Activated naive CD8-positive, alpha-beta T cell (primary cell): ENCODE measurements at regions not wholly inside any gene's neighbourhood (a gene's known extent, or its start where the extent isn't known, plus 50 kb on each side); places are given as distances from the start of the nearest gene placed in this dataset.

Experiments used
- H3K27ac Mint-ChIP-seq: one replicate; pipeline ENCODE4 v1.8.0; 2021; ENCODE audit warnings: mixed read lengths
- H3K27me3 Mint-ChIP-seq: one replicate; pipeline ENCODE4 v1.8.0; 2021; ENCODE audit warnings: mixed read lengths
- H3K36me3 Mint-ChIP-seq: one replicate; pipeline ENCODE4 v1.8.0; 2021; ENCODE audit warnings: mixed read lengths
- H3K4me1 Mint-ChIP-seq: one replicate; pipeline ENCODE4 v1.8.0; 2021; ENCODE audit warnings: low read depth, mixed read lengths
- H3K4me3 Mint-ChIP-seq: one replicate; pipeline ENCODE4 v1.8.0; 2021; ENCODE audit warnings: mild to moderate bottlenecking, mixed read lengths
- H3K9me3 Mint-ChIP-seq: one replicate; pipeline ENCODE4 v1.8.0; 2021; ENCODE audit warnings: low read depth, mixed read lengths

GRCh38 chr1:224500796-224501195 is 66.2 kb upstream of the WDR26 start:
- Mint-ChIP-seq H3K9me3 (no peaks in the 10 kb centered on the region), H3K4me1 (peaks cover 43% of the 10 kb centered on the region), H3K4me3 (no peak overlapping the region), H3K27ac (no peak overlapping the region), H3K27me3 (no peaks in the 10 kb centered on the region), H3K36me3 (peaks cover 7% of the 10 kb centered on the region)

- no peaks in the 10 kb centered on the region for H3K27me3 Mint-ChIP-seq
Measured at GRCh38 chr1:224501836-224502235, 67.2 kb upstream of the WDR26 start.

GRCh38 chr1:224502459-224503160 is 68.0 kb upstream of the WDR26 start:
- H3K4me1 Mint-ChIP-seq: peaks cover 34% of the 10 kb centered on the region
- no peak overlapping the region for H3K27ac Mint-ChIP-seq
- H3K36me3 Mint-ChIP-seq: no peaks in the 10 kb centered on the region
- no peaks in the 10 kb centered on the region for H3K27me3 Mint-ChIP-seq
- H3K4me3 Mint-ChIP-seq: no peak overlapping the region
- H3K9me3 Mint-ChIP-seq: no peaks in the 10 kb centered on the region

More at GRCh38 chr1:224501836-224502235, 67.2 kb upstream of the WDR26 start:
- Mint-ChIP-seq H3K4me3 (no peak overlapping the region), H3K27ac (no peak overlapping the region), H3K36me3 (no peaks in the 10 kb centered on the region), H3K9me3 (no peaks in the 10 kb centered on the region), H3K4me1 (peaks cover 41% of the 10 kb centered on the region)

GRCh38 chr1:224503161-224504118 is 68.8 kb upstream of the WDR26 start:
- Mint-ChIP-seq H3K4me1 (peaks cover 25% of the 10 kb centered on the region), H3K27ac (no peak overlapping the region), H3K36me3 (no peaks in the 10 kb centered on the region), H3K27me3 (no peaks in the 10 kb centered on the region), H3K4me3 (no peak overlapping the region), H3K9me3 (no peaks in the 10 kb centered on the region)

GRCh38 chr1:224504297-224505041 is 69.9 kb upstream of the WDR26 start:
- no peaks in the 10 kb centered on the region for H3K36me3 Mint-ChIP-seq
- no peaks in the 10 kb centered on the region for H3K27me3 Mint-ChIP-seq
- no peaks in the 10 kb centered on the region for H3K9me3 Mint-ChIP-seq
- H3K4me3 Mint-ChIP-seq: no peak overlapping the region
- H3K27ac Mint-ChIP-seq: no peak overlapping the region
- peaks cover 18% of the 10 kb centered on the region for H3K4me1 Mint-ChIP-seq

- no peak overlapping the region for H3K4me3 Mint-ChIP-seq
- H3K36me3 Mint-ChIP-seq: no peaks in the 10 kb centered on the region
- no peaks in the 10 kb centered on the region for H3K27me3 Mint-ChIP-seq
- H3K27ac Mint-ChIP-seq: no peak overlapping the region
- H3K4me1 Mint-ChIP-seq: peaks cover 16% of the 10 kb centered on the region
- no peaks in the 10 kb centered on the region for H3K9me3 Mint-ChIP-seq
Measured at GRCh38 chr1:224505454-224506093, 71.0 kb upstream of the WDR26 start.

GRCh38 chr1:224506141-224506814 is 71.7 kb upstream of the WDR26 start:
- Mint-ChIP-seq H3K36me3 (no peaks in the 10 kb centered on the region), H3K4me3 (no peak overlapping the region), H3K9me3 (no peaks in the 10 kb centered on the region), H3K4me1 (peaks cover 10% of the 10 kb centered on the region), H3K27me3 (no peaks in the 10 kb centered on the region), H3K27ac (no peak overlapping the region)

- Mint-ChIP-seq H3K4me3 (no peak overlapping the region), H3K9me3 (no peaks in the 10 kb centered on the region), H3K4me1 (peaks cover 7% of the 10 kb centered on the region), H3K27me3 (no peaks in the 10 kb centered on the region), H3K27ac (no peak overlapping the region), H3K36me3 (no peaks in the 10 kb centered on the region)
Measured at GRCh38 chr1:224507771-224508523, 73.3 kb upstream of the WDR26 start.

GRCh38 chr1:224509907-224510306 is 75.3 kb upstream of the WDR26 start:
- Mint-ChIP-seq H3K36me3 (no peaks in the 10 kb centered on the region), H3K27me3 (no peaks in the 10 kb centered on the region), H3K4me1 (peaks cover 4% of the 10 kb centered on the region), H3K9me3 (no peaks in the 10 kb centered on the region), H3K27ac (no peak overlapping the region), H3K4me3 (no peak overlapping the region)

GRCh38 chr1:224510880-224511645 is 76.5 kb upstream of the WDR26 start:
- no peaks in the 10 kb centered on the region for H3K27me3 Mint-ChIP-seq
- H3K9me3 Mint-ChIP-seq: no peaks in the 10 kb centered on the region
- no peak overlapping the region for H3K4me3 Mint-ChIP-seq
- no peaks in the 10 kb centered on the region for H3K36me3 Mint-ChIP-seq
- H3K27ac Mint-ChIP-seq: no peak overlapping the region
- H3K4me1 Mint-ChIP-seq: peaks cover 4% of the 10 kb centered on the region

- H3K4me1 Mint-ChIP-seq: peaks cover 4% of the 10 kb centered on the region
Measured at GRCh38 chr1:224512600-224513151, 78.1 kb upstream of the WDR26 start.

GRCh38 chr1:224513383-224513782 is 78.8 kb upstream of the WDR26 start:
- Mint-ChIP-seq H3K4me1 (peaks cover 4% of the 10 kb centered on the region), H3K4me3 (no peak overlapping the region), H3K27ac (no peak overlapping the region), H3K27me3 (no peaks in the 10 kb centered on the region), H3K9me3 (no peaks in the 10 kb centered on the region), H3K36me3 (no peaks in the 10 kb centered on the region)

More at GRCh38 chr1:224512600-224513151, 78.1 kb upstream of the WDR26 start:
- Mint-ChIP-seq H3K27ac (no peak overlapping the region), H3K36me3 (no peaks in the 10 kb centered on the region), H3K9me3 (no peaks in the 10 kb centered on the region), H3K27me3 (no peaks in the 10 kb centered on the region), H3K4me3 (no peak overlapping the region)

- Mint-ChIP-seq H3K27me3 (no peaks in the 10 kb centered on the region), H3K9me3 (no peaks in the 10 kb centered on the region), H3K27ac (no peak overlapping the region), H3K4me3 (no peak overlapping the region), H3K4me1 (peaks cover 4% of the 10 kb centered on the region), H3K36me3 (no peaks in the 10 kb centered on the region)
Measured at GRCh38 chr1:224513787-224514209, 79.2 kb upstream of the WDR26 start.
